Hepatocyte (in vitro differentiated cells): ENCODE measurements at regions not wholly inside any gene's neighbourhood (a gene's known extent, or its start where the extent isn't known, plus 50 kb on each side); places are given as distances from the start of the nearest gene placed in this dataset.

Experiments used
- CTCF ChIP-seq: fragments of 200-600 bp; sonication (generic); IDR thresholded peaks from 2 replicates; pipeline ENCODE4 v1.5.1; 2016; ENCODE audit warnings: antibody characterized with exemption, mild to moderate bottlenecking; ENCODE audit not compliant: poor library complexity
- EZH2 ChIP-seq: fragments of 200-600 bp; sonication (generic); IDR thresholded peaks from 2 replicates; pipeline ENCODE4 v1.6.1; 2016; ENCODE audit warnings: antibody characterized with exemption, mild to moderate bottlenecking, borderline replicate concordance
- EZH2phosphoT487 ChIP-seq: fragments of 200-600 bp; sonication (generic); IDR thresholded peaks from one replicate; pipeline ENCODE4 v1.6.1; 2018; ENCODE audit warnings: antibody characterized with exemption, mild to moderate bottlenecking, low read depth, moderate library complexity; ENCODE audit not compliant: unreplicated experiment, severe bottlenecking

DNA sequence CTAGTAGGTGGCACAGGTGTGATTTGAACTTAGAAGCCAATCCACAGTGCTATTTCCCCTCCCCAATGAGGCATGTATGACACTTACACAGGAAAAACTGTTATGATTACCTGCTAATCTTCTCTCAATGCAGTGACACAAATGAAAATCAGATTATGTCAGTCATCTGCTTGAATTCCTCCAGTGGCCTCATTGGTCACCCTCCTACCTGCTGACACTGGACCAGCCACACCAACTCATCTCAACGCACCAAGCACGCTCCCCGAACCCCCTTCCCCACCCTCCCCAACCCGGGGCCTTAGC lies 82.2 kb upstream of the SEC11C start:
- TF ChIP-seq CTCF (no peak), EZH2phosphoT487 (no peak), EZH2 (no peak)
